ENCODE measurements at regions not wholly inside any gene's neighbourhood (a gene's known extent, or its start where the extent isn't known, plus 50 kb on each side); places are given as distances from the start of the nearest gene placed in this dataset.

GRCh38 chr1:177424744-177425143, 254.0 kb downstream of the BRINP2 start:
- TF ChIP-seq, protein P1, sequence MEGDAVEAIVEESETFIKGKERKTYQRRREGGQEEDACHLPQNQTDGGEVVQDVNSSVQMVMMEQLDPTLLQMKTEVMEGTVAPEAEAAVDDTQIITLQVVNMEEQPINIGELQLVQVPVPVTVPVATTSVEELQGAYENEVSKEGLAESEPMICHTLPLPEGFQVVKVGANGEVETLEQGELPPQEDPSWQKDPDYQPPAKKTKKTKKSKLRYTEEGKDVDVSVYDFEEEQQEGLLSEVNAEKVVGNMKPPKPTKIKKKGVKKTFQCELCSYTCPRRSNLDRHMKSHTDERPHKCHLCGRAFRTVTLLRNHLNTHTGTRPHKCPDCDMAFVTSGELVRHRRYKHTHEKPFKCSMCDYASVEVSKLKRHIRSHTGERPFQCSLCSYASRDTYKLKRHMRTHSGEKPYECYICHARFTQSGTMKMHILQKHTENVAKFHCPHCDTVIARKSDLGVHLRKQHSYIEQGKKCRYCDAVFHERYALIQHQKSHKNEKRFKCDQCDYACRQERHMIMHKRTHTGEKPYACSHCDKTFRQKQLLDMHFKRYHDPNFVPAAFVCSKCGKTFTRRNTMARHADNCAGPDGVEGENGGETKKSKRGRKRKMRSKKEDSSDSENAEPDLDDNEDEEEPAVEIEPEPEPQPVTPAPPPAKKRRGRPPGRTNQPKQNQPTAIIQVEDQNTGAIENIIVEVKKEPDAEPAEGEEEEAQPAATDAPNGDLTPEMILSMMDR (IDR thresholded peaks at IDR 0.05): no peak
- no peak for TF ChIP-seq POLR2AphosphoS5 (IDR thresholded peaks at IDR 0.05)
